A549 (cell line): ENCODE measurements at regions not wholly inside any gene's neighbourhood (a gene's known extent, or its start where the extent isn't known, plus 50 kb on each side); places are given as distances from the start of the nearest gene placed in this dataset.

Experiments used
- CHD2 ChIP-seq: fragments of 150-350 bp; IDR thresholded peaks from 2 replicates; pipeline ENCODE4 v1.6.1; 2014; ENCODE audit warnings: low read length; ENCODE audit not compliant: partially characterized antibody
- CTCF ChIP-seq: fragments of >200 bp; sonication (Bioruptor Twin); formaldehyde crosslinking; IDR thresholded peaks from 3 replicates; pipeline ENCODE4 v1.5.1; 2016
- ESRRA ChIP-seq: fragments of 150-350 bp; IDR thresholded peaks from 2 replicates; pipeline ENCODE4 v1.6.1; 2014; ENCODE audit warnings: mild to moderate bottlenecking, low read length, borderline replicate concordance
- KDM1A ChIP-seq: fragments of 200-600 bp; sonication (generic); IDR thresholded peaks from 2 replicates; pipeline ENCODE4 v1.6.1; 2016; ENCODE audit warnings: low read depth, mild to moderate bottlenecking
- POLR2A ChIP-seq: IDR thresholded peaks from 2 replicates; pipeline ENCODE4 v1.6.1; 2012; ENCODE audit warnings: mild to moderate bottlenecking, low read length
- POLR2AphosphoS2 ChIP-seq: conservative IDR thresholded peaks from 2 replicates; pipeline ENCODE4 v1.6.1; 2012; ENCODE audit warnings: low read length, improper control_type of control experiment, inconsistent platforms
- TF ChIP-seq, protein P1 (sequence below): IDR thresholded peaks from 2 replicates; pipeline ENCODE4 v1.6.1; 2012

DNA sequence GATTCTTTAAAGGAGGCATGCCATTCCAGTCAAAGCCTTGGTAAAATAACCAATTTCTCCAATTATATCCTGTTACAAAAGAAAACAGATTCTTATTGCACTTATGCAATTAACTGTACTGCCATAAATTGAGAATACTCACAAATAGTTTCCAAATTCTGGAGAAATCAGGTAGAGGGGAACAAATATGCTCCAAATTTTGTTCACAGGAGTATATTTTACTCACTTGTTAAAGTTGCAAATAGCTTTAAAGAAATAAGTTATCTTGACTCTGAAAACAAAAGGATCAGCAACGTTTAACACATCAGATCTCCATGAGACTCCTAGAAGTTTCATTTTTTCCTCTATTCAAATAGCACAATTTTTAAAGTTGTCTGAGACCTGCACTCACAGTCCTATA lies 712.1 kb upstream of the ARRDC4 start:
- TF ChIP-seq CTCF (no peak), CHD2 (no peak), POLR2A (no peak), POLR2AphosphoS2 (no peak), ESRRA (no peak), KDM1A (no peak)
- TF ChIP-seq, protein P1, sequence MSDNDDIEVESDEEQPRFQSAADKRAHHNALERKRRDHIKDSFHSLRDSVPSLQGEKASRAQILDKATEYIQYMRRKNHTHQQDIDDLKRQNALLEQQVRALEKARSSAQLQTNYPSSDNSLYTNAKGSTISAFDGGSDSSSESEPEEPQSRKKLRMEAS: no peak
